Activated CD4-positive, alpha-beta T cell treated with anti-CD3 and anti-CD28 coated beads for 48 hours (primary cell): ENCODE measurements at regions not wholly inside any gene's neighbourhood (a gene's known extent, or its start where the extent isn't known, plus 50 kb on each side); places are given as distances from the start of the nearest gene placed in this dataset.
"Not testable (repeated sequence)": the region's sequence is repeated elsewhere in the genome, so short reads cannot be mapped to it uniquely, and the experiment has no call there.

Experiments
- DNase-seq: peaks from one replicate; pipeline ENCODE4 v3.0.0-alpha.2; 2020

DNA sequence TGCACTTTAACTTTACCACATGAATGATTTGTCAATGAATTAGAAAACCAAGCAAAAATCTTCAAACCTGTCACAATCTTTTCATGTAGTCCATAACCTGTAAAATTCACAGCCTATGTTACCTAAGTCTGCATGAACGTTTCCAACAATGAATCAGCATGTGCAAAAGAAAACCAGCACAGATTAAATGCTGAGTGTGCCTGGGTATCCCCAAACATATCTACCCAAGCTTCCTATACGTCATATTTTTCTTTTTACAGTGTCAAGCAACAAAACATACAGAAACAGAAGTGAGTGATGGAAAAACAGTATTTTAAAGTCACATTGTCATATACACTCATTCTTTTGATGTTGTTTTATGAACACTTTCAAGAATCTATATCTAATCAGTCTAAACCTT, 713.5 kb downstream of the RFPL4B start:
- no peak for DNase-seq

GRCh38 chr6:113065611-113066010, 718.5 kb downstream of the RFPL4B start:
- DNase-seq: no peak

DNA sequence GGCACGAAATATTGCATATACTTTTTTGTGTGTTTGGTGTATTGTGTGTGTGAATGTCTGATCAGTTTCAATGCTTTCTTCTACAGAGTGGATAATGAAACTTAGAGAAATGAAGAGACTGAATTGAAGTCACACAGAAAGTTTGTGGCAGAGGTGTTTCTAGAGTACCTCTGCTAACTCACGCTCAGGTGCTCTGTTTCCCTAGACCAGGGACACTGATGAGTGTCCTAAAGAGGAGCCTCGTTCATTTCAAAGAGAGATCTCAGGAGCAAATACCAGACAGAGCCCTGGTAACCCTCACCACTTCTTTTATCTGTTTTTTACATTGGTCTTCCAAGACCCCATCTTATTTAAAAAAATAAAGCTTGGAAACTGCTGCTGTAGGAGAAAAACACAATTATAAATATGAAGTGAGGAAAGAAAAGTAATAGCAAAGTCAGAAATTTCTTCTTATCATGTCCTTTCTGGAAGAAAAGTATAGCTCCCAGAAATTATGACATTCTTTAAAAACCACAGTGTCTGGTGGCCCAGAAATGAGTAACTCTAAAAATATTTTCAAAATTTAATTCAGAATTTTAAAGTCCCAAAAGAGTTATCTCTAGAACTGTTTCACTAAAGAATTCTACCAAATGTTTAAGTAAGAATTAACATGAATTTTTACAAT, 720.6 kb downstream of the RFPL4B start:
- no peak for DNase-seq

GRCh38 chr6:113068570-113068969, 721.4 kb downstream of the RFPL4B start:
- DNase-seq: no peak

DNA sequence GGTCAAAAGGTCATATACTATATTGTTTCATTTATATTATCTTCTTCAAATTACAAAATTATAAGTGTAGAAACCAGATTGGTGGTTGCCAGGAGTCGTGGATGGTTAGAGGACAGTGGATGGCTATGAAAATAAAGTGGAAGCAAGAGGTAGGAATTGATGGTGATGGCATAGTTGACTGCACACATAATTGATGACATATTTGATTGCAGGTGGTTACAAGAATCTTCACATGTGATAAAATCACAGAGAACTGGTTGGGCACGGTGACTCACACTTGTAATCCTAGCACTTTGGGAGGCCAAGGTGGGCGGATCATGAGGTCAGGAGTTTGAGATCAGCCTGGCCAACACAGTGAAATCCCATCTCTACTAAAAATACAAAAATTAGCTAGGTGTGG, 723.6 kb downstream of the RFPL4B start:
- not testable (repeated sequence) for DNase-seq

GRCh38 chr6:113073611-113074191, 726.6 kb downstream of the RFPL4B start:
- DNase-seq: no peak

GRCh38 chr6:113076116-113076515, 729.0 kb downstream of the RFPL4B start:
- no peak for DNase-seq

DNA sequence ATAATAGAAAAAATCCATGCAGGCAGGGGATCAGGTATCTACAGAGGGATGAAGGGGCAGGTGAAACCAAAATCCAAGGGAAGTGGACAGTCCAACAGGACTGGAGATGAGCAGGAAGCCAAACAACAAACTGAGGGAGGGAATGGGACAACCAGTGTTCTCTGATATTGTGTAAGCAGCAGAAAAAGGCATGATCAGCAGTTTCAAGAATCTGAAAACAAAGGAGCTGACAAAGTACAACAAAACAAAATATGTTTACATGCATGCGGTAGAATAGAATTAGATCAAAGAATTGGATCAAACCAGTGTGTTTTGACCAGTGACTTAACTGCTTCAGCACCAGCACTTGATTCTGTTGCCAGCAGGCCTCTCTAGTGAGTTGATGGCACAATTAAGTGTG, 729.7 kb downstream of the RFPL4B start:
- no peak for DNase-seq

- DNase-seq: no peak
Observed at GRCh38 chr6:113077794-113078193, 730.7 kb downstream of the RFPL4B start.

- no peak for DNase-seq
Observed at GRCh38 chr6:113078791-113079190, 731.7 kb downstream of the RFPL4B start.

DNA sequence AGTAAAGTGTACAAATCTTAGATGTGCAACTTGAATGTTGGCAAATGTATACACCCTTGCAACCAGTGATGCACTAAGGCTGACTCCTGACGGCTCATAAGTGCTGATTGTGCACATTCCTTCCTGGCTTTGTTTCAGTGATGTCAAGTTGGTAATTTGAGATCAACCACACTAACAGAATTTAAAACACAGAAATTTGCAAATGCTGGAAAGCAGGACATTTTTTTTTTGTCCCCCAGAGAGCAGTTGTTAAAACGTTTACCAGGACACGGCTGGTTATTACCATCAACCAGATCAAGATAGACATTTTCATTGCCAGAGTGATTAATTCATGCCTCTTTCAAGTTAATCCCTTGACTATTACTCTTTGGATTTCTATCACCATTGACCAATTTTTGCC, 735.6 kb downstream of the RFPL4B start:
- DNase-seq: no peak

DNA sequence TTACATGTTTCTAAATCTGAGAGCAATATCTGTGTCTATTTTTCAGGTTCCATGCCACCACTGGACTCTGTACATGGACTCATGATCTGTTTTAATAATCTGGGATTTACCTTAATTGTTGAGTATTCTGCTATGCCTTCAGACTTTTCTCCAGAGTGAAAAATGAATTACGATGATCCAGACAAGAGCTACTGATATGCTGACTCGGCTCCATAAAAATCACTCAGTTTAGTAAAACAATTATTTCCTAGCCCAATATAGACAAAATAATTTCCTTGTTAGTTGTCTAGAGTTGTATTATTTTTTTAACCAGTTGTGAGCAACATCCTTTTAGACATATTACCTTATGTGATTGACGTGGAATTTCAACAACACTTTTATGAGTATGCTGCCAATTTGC, 736.8 kb downstream of the RFPL4B start:
- no peak for DNase-seq

DNA sequence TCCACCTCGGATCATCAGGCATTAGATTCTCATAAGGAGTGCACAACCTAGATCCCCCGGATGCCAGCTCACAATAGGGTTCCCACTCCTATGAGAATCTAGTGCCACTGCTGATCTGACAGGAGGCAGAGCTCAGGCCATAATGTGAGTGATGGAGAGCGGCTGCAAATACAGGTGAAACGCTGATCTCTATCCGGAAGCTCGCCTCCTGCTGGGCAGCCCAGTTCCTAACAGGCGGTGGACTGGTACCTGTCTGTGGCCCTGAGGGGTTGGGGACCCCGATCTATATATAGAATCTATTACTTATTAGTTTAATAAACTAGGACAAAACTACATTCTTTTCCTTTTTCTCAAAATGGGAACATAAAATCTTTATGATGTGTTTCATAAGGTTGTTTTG, 741.9 kb downstream of the RFPL4B start:
- no peak for DNase-seq

DNA sequence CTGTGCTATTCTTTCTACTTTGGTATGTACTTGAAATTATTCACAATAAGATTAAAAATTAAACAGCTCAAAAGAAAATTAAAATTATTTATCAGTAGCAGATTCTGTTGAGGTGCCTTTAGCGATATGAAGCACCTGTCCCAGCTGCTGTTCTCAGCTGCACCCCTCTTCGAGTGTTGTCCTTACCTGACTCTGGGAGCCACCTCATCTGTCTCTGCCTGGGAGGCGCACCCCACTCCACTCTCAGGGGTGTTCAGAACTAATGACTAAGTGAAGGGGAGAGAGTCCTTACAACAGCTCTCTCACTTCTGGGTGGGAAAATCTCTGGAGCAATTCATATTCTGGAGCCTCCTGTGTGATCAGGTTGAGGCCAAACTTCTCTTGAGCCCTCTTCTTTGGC, 745.7 kb downstream of the RFPL4B start:
- DNase-seq: no peak

DNA sequence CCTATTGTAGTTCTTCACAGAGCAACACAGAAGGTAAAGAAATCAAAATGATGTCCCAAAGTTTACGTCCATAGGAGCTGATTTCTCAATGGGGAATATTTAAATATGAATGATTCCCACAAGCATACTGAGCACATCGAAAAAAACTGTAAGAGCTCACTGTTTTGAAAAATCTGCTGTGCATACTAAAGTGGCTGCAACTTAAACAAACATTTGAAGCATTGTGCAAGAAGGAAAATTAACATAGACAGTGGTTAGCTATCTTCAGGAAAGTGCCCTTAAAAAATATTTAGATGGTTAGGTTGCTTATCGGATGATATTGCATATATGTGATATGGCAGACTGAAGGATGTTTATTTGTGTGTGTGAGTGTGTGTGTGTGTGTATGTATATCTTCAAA, 747.6 kb downstream of the RFPL4B start:
- DNase-seq: no peak

DNA sequence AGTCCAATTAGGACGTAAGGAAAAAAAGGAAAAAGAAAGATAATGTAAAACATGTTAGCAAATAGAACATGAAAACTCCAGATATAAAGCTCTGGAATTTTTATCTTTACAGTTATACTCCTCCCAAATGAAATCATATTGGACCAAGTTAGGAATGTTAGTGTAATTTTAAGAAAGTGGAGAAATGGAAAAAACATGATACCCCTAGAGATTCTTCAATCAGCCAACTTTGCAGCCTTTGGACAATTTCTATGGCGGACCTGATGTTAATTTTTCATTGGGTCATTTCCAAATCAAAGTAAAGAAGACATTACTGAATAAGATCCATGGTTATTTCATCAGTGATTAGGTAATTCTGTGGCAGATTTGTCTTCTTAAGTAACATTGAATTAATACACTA, 748.7 kb downstream of the RFPL4B start:
- DNase-seq: no peak

DNA sequence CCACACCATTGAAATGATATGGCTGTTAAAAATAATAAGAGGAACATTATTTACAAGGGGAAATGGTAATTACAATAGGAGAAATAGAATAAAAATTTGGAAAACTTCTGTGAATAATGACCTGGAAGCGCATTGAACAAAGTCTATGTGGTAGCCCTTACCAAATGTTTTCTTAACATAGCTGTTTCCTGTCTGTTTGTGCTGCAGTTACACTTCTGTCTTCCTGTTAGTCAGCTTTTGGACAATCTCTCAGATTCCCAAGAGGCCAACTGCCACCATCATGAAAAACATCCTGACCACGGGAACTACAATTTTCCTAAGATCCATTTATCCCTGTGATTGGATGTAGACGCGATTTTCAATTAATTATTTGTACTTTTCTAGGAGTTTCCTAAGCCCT, 754.4 kb upstream of the MARCKS start:
- no peak for DNase-seq

DNA sequence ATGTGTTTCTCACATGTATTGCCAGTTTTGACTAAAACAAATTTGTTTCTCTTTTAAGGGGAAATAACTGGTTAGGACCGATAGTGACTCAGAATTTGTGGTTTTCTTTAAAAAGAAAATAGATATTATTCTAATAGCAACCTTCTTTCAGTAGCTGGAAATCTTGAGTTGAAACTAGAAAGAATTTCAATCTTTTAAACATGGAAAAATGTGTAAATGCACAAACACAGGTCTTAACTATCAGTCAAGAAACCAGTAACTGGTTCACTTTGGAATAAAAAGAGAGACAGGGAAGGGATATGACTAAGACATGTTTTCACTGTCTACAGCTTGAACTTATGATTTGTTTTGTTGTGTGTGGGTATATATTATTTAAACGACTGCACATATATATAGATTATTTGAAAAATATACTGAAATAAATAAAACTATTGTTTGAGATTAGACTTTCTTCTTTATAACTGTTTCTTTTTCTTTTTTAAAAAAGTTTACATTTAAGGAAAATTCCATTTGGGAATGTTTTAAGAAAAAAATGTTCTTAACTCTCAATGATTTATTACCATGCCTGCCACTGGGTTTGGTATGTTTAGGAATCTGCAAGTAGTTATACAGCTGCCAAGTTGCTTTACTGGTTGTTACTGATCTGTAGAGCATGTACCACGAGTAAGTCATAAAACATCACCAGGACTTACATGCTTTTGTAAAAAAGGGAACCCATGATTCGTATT, 753.3 kb upstream of the MARCKS start:
- DNase-seq: no peak

GRCh38 chr6:113104541-113104940, 752.6 kb upstream of the MARCKS start:
- DNase-seq: no peak

DNA sequence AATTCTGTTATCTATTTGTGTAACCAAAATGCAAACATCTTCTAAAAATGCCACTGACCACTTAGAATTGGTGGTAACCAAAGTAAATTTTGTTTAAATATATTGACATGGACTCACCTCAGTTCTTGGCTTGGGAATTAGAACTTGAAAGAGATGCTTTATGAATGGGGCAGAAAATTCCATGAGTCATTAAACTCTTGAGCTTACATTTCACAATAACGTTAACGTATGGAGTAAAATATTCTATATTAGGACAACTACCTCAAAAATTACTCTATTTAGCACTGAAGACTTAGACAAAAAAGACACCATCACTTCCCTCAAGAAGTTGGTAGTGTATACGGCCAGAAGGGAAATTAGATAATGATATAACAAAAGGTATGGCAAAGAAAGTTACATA, 752.2 kb upstream of the MARCKS start:
- DNase-seq: no peak

DNA sequence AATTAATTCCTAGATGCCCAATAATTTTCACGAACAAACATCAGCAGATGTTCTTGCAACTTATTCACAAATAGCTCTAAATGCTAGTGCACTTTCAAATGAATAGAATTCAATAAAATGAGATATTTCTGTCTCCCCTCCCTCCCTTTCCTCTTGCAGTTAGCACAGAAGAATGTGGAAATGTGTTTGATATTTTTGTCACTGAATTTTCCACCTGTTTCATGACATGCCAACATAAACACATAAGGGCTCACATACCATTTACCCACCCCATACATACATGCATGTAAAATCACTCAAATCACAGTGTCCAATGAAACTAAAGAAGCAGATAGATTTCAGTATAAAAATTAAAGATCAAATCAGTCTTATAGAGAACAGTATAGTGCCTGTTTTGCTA, 746.9 kb upstream of the MARCKS start:
- no peak for DNase-seq

DNA sequence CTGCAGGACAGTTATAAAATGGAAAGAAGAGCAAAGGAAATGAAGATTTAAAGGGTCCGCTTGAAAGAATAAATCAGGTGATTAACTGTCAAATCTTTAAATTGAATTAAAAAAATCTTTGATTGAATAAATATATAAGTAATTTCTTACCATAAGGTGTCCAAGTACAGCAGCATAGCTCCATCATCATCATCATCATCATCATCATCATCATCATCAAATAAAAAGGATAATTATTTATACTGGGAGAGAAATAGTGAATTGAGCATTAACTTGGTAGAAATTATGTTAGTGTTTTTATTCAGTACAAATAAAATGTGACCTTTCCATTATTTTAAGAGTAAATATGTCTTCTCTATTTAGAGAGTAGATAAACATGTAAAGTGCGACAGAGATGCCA, 745.6 kb upstream of the MARCKS start:
- no peak for DNase-seq

GRCh38 chr6:113112086-113112485, 745.1 kb upstream of the MARCKS start:
- no peak for DNase-seq

DNA sequence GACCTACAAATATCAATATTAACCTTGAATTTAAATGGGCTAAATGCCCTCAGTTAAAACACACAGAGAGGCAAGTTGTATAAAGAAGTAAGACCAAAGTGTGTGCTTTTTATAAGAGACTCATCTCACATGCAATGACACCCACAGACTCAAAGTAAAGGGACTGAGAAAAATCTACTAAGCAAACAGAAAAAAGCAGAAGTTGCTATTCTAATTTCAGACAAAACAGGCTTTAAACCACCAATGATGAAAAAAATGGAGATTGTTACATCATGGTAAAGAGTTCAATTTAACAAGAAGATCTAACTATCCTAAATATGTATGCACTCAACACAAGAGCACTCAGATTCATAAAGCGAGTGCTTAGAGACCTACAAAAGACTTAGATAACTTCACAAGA, 741.9 kb upstream of the MARCKS start:
- DNase-seq: no peak

- no peak for DNase-seq
Observed at GRCh38 chr6:113120224-113120581, 736.9 kb upstream of the MARCKS start.
